ENCODE measurements at regions not wholly inside any gene's neighbourhood (a gene's known extent, or its start where the extent isn't known, plus 50 kb on each side); places are given as distances from the start of the nearest gene placed in this dataset.

DNA sequence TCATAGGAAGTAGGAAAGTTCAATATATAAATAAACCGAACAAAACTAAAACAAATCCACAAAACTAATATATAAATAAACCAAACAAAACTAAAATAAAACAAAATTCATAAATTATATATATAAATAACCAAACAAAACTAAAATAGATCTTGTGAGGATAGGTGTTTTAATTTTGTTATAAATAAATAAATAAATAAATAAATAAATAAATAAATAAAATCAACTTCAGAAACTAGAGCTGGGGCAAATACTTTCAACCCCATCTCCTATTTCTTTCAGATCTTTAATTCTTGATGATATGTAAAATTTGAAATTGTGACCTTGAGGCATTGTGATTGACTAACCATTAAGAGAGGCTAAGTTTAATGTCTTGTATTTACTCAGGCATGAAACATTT is 416.1 kb downstream of the SAMD5 start:
- no peaks in the 10 kb centered on the region for H3K27me3 Mint-ChIP-seq (ENCODE audit: low read depth, unreplicated experiment)
- TF ChIP-seq, protein P1, sequence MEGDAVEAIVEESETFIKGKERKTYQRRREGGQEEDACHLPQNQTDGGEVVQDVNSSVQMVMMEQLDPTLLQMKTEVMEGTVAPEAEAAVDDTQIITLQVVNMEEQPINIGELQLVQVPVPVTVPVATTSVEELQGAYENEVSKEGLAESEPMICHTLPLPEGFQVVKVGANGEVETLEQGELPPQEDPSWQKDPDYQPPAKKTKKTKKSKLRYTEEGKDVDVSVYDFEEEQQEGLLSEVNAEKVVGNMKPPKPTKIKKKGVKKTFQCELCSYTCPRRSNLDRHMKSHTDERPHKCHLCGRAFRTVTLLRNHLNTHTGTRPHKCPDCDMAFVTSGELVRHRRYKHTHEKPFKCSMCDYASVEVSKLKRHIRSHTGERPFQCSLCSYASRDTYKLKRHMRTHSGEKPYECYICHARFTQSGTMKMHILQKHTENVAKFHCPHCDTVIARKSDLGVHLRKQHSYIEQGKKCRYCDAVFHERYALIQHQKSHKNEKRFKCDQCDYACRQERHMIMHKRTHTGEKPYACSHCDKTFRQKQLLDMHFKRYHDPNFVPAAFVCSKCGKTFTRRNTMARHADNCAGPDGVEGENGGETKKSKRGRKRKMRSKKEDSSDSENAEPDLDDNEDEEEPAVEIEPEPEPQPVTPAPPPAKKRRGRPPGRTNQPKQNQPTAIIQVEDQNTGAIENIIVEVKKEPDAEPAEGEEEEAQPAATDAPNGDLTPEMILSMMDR (IDR thresholded peaks at IDR 0.05; ENCODE audit: insufficient read depth, low read depth, low read length): no peak
- no peak for TF ChIP-seq EZH2 (IDR thresholded peaks at IDR 0.05; ENCODE audit: insufficient read depth, low read length)

DNA sequence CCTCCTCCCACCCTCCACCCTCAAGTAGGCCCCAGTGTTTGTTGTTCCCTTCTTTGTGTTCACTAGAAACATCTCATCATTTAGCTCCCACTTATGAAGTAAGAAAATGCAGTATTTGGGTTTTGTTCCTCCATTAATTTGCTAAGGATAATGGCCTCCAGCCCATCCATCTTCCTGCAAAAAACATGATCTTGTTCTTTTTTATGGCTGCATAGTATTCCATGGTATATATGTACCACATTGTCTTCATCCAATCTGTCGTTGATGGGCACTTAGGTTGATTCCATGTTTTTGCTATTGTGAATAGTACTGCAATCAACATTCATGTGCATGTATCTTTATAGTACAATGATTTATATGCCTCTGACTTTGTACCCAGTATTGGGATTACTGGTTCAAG is 416.8 kb upstream of the SASH1 start:
- Histone ChIP-seq H3K27ac (ENCODE audit: low read depth, low read length) (no peak overlapping the region), H3K4me2 (ENCODE audit: low read length) (no peak overlapping the region), H3K4me3 (ENCODE audit: insufficient read depth, low read depth, low read length) (no peak overlapping the region), H3K36me3 (ENCODE audit: insufficient read depth, low read length) (no peaks in the 10 kb centered on the region), H4K20me1 (ENCODE audit: insufficient read depth, low read length) (no peaks in the 10 kb centered on the region), H3K79me2 (ENCODE audit: insufficient read depth, low read length) (no peaks in the 10 kb centered on the region), H2AFZ (ENCODE audit: low read depth, low read length) (no peak overlapping the region), H3K4me1 (ENCODE audit: insufficient read depth, low read length) (no peaks in the 10 kb centered on the region), H3K27me3 (ENCODE audit: insufficient read depth, low read length) (no peaks in the 10 kb centered on the region), H3K9ac (ENCODE audit: low read length) (no peak overlapping the region), H3K9me3 (ENCODE audit: insufficient read depth, low read depth, low read length) (peaks cover 4% of the 10 kb centered on the region)
- Mint-ChIP-seq H3K9me3 (ENCODE audit: unreplicated experiment) (peaks cover 13% of the 10 kb centered on the region), H3K36me3 (ENCODE audit: low read depth, unreplicated experiment) (no peaks in the 10 kb centered on the region), H3K27me3 (ENCODE audit: low read depth, unreplicated experiment) (no peaks in the 10 kb centered on the region), H3K4me1 (ENCODE audit: low read depth, unreplicated experiment) (no peaks in the 10 kb centered on the region), H3K4me3 (ENCODE audit: unreplicated experiment) (no peak overlapping the region), H3K27ac (ENCODE audit: unreplicated experiment) (no peak overlapping the region)
- FAIRE-seq (no peak), DNase-seq (ENCODE audit: low read depth) (no peak)
- TF ChIP-seq EZH2 (IDR thresholded peaks at IDR 0.05; ENCODE audit: insufficient read depth, low read length): no peak
- TF ChIP-seq, protein P1 (IDR thresholded peaks at IDR 0.05; ENCODE audit: insufficient read depth, low read depth, low read length): no peak

More for the DNA sequence above, 416.1 kb downstream of the SAMD5 start:
- Histone ChIP-seq H3K4me2 (ENCODE audit: low read length) (no peak overlapping the region), H3K4me1 (ENCODE audit: insufficient read depth, low read length) (no peaks in the 10 kb centered on the region), H4K20me1 (ENCODE audit: insufficient read depth, low read length) (no peaks in the 10 kb centered on the region), H3K9me3 (ENCODE audit: insufficient read depth, low read depth, low read length) (peaks cover 4% of the 10 kb centered on the region), H3K4me3 (ENCODE audit: insufficient read depth, low read depth, low read length) (no peak overlapping the region), H3K9ac (ENCODE audit: low read length) (no peak overlapping the region), H2AFZ (ENCODE audit: low read depth, low read length) (no peak overlapping the region), H3K27me3 (ENCODE audit: insufficient read depth, low read length) (no peaks in the 10 kb centered on the region), H3K36me3 (ENCODE audit: insufficient read depth, low read length) (no peaks in the 10 kb centered on the region), H3K79me2 (ENCODE audit: insufficient read depth, low read length) (no peaks in the 10 kb centered on the region), H3K27ac (ENCODE audit: low read depth, low read length) (no peak overlapping the region)
- Mint-ChIP-seq H3K27ac (ENCODE audit: unreplicated experiment) (no peak overlapping the region), H3K4me1 (ENCODE audit: low read depth, unreplicated experiment) (no peaks in the 10 kb centered on the region), H3K36me3 (ENCODE audit: low read depth, unreplicated experiment) (no peaks in the 10 kb centered on the region), H3K9me3 (ENCODE audit: unreplicated experiment) (peaks cover 15% of the 10 kb centered on the region), H3K4me3 (ENCODE audit: unreplicated experiment) (no peak overlapping the region)
- no peak for FAIRE-seq
- DNase-seq (ENCODE audit: low read depth): no peak

DNA sequence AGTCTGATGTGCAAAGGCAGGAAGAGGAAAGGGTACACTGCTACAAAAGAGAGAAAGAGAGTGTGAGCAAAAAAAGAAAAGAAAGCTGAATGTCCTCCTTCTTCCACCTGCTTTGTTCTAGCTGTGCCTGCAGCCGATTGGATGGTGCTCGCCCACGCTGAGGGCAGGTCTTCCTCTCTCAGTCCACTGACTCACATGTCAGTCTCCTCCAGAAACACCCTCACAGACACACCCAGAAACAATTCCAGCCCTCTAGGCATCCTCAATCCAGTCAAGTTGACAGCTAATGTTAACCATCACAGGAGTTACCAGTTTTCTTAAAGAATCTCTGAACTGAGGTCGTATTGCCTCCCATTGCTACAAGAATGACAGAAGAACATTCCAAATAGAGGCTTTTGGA is 411.9 kb upstream of the SASH1 start:
- Histone ChIP-seq H4K20me1 (ENCODE audit: insufficient read depth, low read length) (no peaks in the 10 kb centered on the region), H3K9me3 (ENCODE audit: insufficient read depth, low read depth, low read length) (peaks cover 2% of the 10 kb centered on the region), H3K9ac (ENCODE audit: low read length) (no peak overlapping the region), H3K4me2 (ENCODE audit: low read length) (no peak overlapping the region), H3K4me3 (ENCODE audit: insufficient read depth, low read depth, low read length) (no peak overlapping the region), H3K79me2 (ENCODE audit: insufficient read depth, low read length) (no peaks in the 10 kb centered on the region), H3K27ac (ENCODE audit: low read depth, low read length) (no peak overlapping the region), H3K36me3 (ENCODE audit: insufficient read depth, low read length) (no peaks in the 10 kb centered on the region), H2AFZ (ENCODE audit: low read depth, low read length) (no peak overlapping the region), H3K27me3 (ENCODE audit: insufficient read depth, low read length) (no peaks in the 10 kb centered on the region), H3K4me1 (ENCODE audit: insufficient read depth, low read length) (no peaks in the 10 kb centered on the region)
- Mint-ChIP-seq H3K4me3 (ENCODE audit: unreplicated experiment) (no peak overlapping the region), H3K27me3 (ENCODE audit: low read depth, unreplicated experiment) (no peaks in the 10 kb centered on the region), H3K9me3 (ENCODE audit: unreplicated experiment) (peaks cover 13% of the 10 kb centered on the region), H3K4me1 (ENCODE audit: low read depth, unreplicated experiment) (no peaks in the 10 kb centered on the region), H3K27ac (ENCODE audit: unreplicated experiment) (no peak overlapping the region), H3K36me3 (ENCODE audit: low read depth, unreplicated experiment) (no peaks in the 10 kb centered on the region)
- DNase-seq (ENCODE audit: low read depth): no peak
- FAIRE-seq: no peak
- no peak for TF ChIP-seq EZH2 (IDR thresholded peaks at IDR 0.05; ENCODE audit: insufficient read depth, low read length)

Data from astrocyte (in vitro differentiated cells and primary cell).